ENCODE measurements at regions not wholly inside any gene's neighbourhood (a gene's known extent, or its start where the extent isn't known, plus 50 kb on each side); places are given as distances from the start of the nearest gene placed in this dataset.

DNA sequence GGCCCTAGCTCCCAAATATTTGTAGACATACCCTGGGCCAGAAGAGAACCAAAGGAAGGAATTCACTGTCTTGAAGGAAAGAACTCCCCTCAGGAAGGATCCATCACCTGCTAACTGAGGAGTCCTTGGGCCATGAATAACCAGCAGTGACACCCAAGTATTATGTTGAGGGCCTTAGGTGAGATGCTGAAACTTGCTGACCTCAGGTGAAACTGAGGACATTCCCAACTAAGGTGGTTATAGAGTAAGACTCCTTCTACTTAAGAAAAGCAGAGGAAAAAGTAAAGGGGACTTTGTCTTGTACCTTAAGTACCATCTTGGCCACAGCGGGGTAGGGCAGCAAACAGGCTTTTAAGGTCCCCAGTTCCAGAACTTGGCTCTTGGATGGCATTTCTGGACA, 491.7 kb downstream of the C6orf118 start:
- Histone ChIP-seq H3K27me3 (ENCODE audit: control insufficient read depth in 1 of 2, insufficient read depth in 2 of 2, low read length in 2 of 2) (no peaks in the 10 kb centered on the region), H3K27ac (ENCODE audit: extremely low read length, insufficient read depth, low read length) (no peak overlapping the region), H2AFZ (ENCODE audit: low read length) (no peak overlapping the region), H3K9me3 (ENCODE audit: low read length) (peaks cover 95% of the 10 kb centered on the region), H3K4me3 (replicated peaks in 1 of 3; ENCODE audit: insufficient read depth in 1 of 3, low read depth in 2 of 3, low read length in 3 of 3) (no peak overlapping the region), H3K36me3 (replicated peaks in 1 of 2; ENCODE audit: control insufficient read depth in 1 of 2, insufficient read depth in 2 of 2, low read length in 2 of 2) (no peaks in the 10 kb centered on the region), H3K4me2 (ENCODE audit: low read depth, low read length) (no peak overlapping the region), H4K20me1 (ENCODE audit: insufficient read depth, low read length) (no peaks in the 10 kb centered on the region), H3K79me2 (ENCODE audit: insufficient read depth, low read length) (no peaks in the 10 kb centered on the region), H3K4me1 (ENCODE audit: insufficient read depth, low read length) (no peaks in the 10 kb centered on the region), H3K9ac (ENCODE audit: insufficient read depth, low read depth, low read length) (no peak overlapping the region)
- TF ChIP-seq MAFK (conservative IDR thresholded peaks at IDR 0.05 in 1 of 2, IDR thresholded peaks at IDR 0.05 in 1 of 2; ENCODE audit: low read length in 2 of 2) (peak; percentile 57 to 60; a peak in 3 of 4 replicates), MAFF (IDR thresholded peaks at IDR 0.05; ENCODE audit: low read depth, low read length) (peak; percentile 34; the same call in 1 of the 2 replicates), STAG1 (CRISPR knock-in tag; IDR thresholded peaks at IDR 0.05) (no peak)
- WGBS (ENCODE audit: low lambda C conversion rate), result 0% methylated on average over 1 of the region's 1 CpG
- POLR2A ChIA-PET, result no interaction called here
- CTCF ChIA-PET (ENCODE audit: low intra/inter-chr PET ratio, low total read pairs), result no interaction called here
- in situ Hi-C loops (cut with HindIII; ENCODE audit: extremely low pct_ligation_motif_present, low pct_unique_long_range_greater_than_20kb), result no loop called here
- DNase-seq (ENCODE audit: low spot score) (no peak), FAIRE-seq (no peak), ATAC-seq (no peak)
- intact Hi-C loops (cut with micrococcal nuclease; ENCODE audit: unreplicated experiment), result no loop called here
- no TSS peak for BruUV-seq (replicated peaks)

- no peaks in the 10 kb centered on the region for H3K4me1 ChIP-seq (ENCODE audit: insufficient read depth, low read length)
- ATAC-seq (no peak), DNase-seq (ENCODE audit: low spot score) (no peak), FAIRE-seq (no peak)
- no peaks in the 10 kb centered on the region for H3K27me3 ChIP-seq (ENCODE audit: control insufficient read depth in 1 of 2, insufficient read depth in 2 of 2, low read length in 2 of 2)
- H3K4me3 ChIP-seq (replicated peaks in 1 of 3; ENCODE audit: insufficient read depth in 1 of 3, low read depth in 2 of 3, low read length in 3 of 3), result no peak overlapping the region
- no TSS peak for BruUV-seq (replicated peaks)
- no peak overlapping the region for H3K4me2 ChIP-seq (ENCODE audit: low read depth, low read length)
- no peak overlapping the region for H3K27ac ChIP-seq (ENCODE audit: extremely low read length, insufficient read depth, low read length)
- no peaks in the 10 kb centered on the region for H3K79me2 ChIP-seq (ENCODE audit: insufficient read depth, low read length)
- H2AFZ ChIP-seq (ENCODE audit: low read length), result no peak overlapping the region
- in situ Hi-C loops (cut with HindIII; ENCODE audit: extremely low pct_ligation_motif_present, low pct_unique_long_range_greater_than_20kb) (no loop called here), intact Hi-C loops (cut with micrococcal nuclease; ENCODE audit: unreplicated experiment) (no loop called here)
- H4K20me1 ChIP-seq (ENCODE audit: insufficient read depth, low read length), result no peaks in the 10 kb centered on the region
- no peak overlapping the region for H3K9ac ChIP-seq (ENCODE audit: insufficient read depth, low read depth, low read length)
- ChIA-PET POLR2A (no interaction called here), CTCF (ENCODE audit: low intra/inter-chr PET ratio, low total read pairs) (no interaction called here)
- H3K36me3 ChIP-seq (replicated peaks in 1 of 2; ENCODE audit: control insufficient read depth in 1 of 2, insufficient read depth in 2 of 2, low read length in 2 of 2), result no peaks in the 10 kb centered on the region
- H3K9me3 ChIP-seq (ENCODE audit: low read length), result peaks cover 95% of the 10 kb centered on the region
- no peak for TF ChIP-seq ZBTB43 (CRISPR knock-in tag; conservative IDR thresholded peaks at IDR 0.05)
- TF ChIP-seq, protein P1, sequence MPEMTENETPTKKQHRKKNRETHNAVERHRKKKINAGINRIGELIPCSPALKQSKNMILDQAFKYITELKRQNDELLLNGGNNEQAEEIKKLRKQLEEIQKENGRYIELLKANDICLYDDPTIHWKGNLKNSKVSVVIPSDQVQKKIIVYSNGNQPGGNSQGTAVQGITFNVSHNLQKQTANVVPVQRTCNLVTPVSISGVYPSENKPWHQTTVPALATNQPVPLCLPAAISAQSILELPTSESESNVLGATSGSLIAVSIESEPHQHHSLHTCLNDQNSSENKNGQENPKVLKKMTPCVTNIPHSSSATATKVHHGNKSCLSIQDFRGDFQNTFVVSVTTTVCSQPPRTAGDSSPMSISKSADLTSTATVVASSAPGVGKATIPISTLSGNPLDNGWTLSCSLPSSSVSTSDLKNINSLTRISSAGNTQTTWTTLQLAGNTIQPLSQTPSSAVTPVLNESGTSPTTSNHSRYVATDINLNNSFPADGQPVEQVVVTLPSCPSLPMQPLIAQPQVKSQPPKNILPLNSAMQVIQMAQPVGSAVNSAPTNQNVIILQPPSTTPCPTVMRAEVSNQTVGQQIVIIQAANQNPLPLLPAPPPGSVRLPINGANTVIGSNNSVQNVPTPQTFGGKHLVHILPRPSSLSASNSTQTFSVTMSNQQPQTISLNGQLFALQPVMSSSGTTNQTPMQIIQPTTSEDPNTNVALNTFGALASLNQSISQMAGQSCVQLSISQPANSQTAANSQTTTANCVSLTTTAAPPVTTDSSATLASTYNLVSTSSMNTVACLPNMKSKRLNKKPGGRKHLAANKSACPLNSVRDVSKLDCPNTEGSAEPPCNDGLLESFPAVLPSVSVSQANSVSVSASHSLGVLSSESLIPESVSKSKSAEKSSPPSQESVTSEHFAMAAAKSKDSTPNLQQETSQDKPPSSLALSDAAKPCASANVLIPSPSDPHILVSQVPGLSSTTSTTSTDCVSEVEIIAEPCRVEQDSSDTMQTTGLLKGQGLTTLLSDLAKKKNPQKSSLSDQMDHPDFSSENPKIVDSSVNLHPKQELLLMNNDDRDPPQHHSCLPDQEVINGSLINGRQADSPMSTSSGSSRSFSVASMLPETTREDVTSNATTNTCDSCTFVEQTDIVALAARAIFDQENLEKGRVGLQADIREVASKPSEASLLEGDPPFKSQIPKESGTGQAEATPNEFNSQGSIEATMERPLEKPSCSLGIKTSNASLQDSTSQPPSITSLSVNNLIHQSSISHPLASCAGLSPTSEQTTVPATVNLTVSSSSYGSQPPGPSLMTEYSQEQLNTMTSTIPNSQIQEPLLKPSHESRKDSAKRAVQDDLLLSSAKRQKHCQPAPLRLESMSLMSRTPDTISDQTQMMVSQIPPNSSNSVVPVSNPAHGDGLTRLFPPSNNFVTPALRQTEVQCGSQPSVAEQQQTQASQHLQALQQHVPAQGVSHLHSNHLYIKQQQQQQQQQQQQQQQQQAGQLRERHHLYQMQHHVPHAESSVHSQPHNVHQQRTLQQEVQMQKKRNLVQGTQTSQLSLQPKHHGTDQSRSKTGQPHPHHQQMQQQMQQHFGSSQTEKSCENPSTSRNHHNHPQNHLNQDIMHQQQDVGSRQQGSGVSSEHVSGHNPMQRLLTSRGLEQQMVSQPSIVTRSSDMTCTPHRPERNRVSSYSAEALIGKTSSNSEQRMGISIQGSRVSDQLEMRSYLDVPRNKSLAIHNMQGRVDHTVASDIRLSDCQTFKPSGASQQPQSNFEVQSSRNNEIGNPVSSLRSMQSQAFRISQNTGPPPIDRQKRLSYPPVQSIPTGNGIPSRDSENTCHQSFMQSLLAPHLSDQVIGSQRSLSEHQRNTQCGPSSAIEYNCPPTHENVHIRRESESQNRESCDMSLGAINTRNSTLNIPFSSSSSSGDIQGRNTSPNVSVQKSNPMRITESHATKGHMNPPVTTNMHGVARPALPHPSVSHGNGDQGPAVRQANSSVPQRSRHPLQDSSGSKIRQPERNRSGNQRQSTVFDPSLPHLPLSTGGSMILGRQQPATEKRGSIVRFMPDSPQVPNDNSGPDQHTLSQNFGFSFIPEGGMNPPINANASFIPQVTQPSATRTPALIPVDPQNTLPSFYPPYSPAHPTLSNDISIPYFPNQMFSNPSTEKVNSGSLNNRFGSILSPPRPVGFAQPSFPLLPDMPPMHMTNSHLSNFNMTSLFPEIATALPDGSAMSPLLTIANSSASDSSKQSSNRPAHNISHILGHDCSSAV (CRISPR knock-in tag; IDR thresholded peaks at IDR 0.05; ENCODE audit: borderline replicate concordance), result no peak
- TF ChIP-seq STAG1 (CRISPR knock-in tag; IDR thresholded peaks at IDR 0.05), result no peak
Measured at GRCh38 chr6:164812706-164813105, 496.7 kb downstream of the C6orf118 start.

Measured in HepG2 (cell line).